IPS-15b (cell line): ENCODE measurements at regions not wholly inside any gene's neighbourhood (a gene's known extent, or its start where the extent isn't known, plus 50 kb on each side); places are given as distances from the start of the nearest gene placed in this dataset.
"Not testable (repeated sequence)": the region's sequence is repeated elsewhere in the genome, so short reads cannot be mapped to it uniquely, and the experiment has no call there.

Experiments used
- H3K27me3 ChIP-seq: one replicate; pipeline ENCODE4 v1.6.1; 2013; ENCODE audit warnings: low read length; ENCODE audit not compliant: control insufficient read depth, insufficient read depth
- H3K36me3 ChIP-seq: one replicate; pipeline ENCODE4 v1.6.1; 2013; ENCODE audit warnings: low read length; ENCODE audit not compliant: control insufficient read depth, insufficient read depth
- H3K4me1 ChIP-seq: one replicate; pipeline ENCODE4 v1.6.1; 2013; ENCODE audit warnings: mild to moderate bottlenecking, low read length; ENCODE audit not compliant: control insufficient read depth, insufficient read depth
- H3K4me3 ChIP-seq: one replicate; pipeline ENCODE4 v1.5.1; 2013; ENCODE audit warnings: low read depth, low read length
- H3K9ac ChIP-seq: one replicate; pipeline ENCODE4 v1.6.1; 2013; ENCODE audit warnings: low read depth, mild to moderate bottlenecking, low read length
- H3K9me3 ChIP-seq: one replicate; pipeline ENCODE4 v1.6.1; 2013; ENCODE audit warnings: mild to moderate bottlenecking, low read length; ENCODE audit not compliant: control insufficient read depth, insufficient read depth

- Histone ChIP-seq H3K36me3 (no peaks in the 10 kb centered on the region), H3K27me3 (no peaks in the 10 kb centered on the region), H3K4me1 (no peaks in the 10 kb centered on the region), H3K4me3 (no peak overlapping the region), H3K9ac (no peak overlapping the region), H3K9me3 (no peaks in the 10 kb centered on the region)
Observed at GRCh38 chrX:55142206-55142918, 53.5 kb downstream of the PAGE2 start.

- no peak overlapping the region for H3K9ac ChIP-seq
- no peaks in the 10 kb centered on the region for H3K9me3 ChIP-seq
- H3K4me3 ChIP-seq = no peak overlapping the region
- H3K27me3 ChIP-seq = no peaks in the 10 kb centered on the region
- no peaks in the 10 kb centered on the region for H3K4me1 ChIP-seq
- H3K36me3 ChIP-seq = no peaks in the 10 kb centered on the region
Observed at GRCh38 chrX:55142919-55143310, 54.1 kb downstream of the PAGE2 start.

GRCh38 chrX:55143621-55144020 lies 54.8 kb downstream of the PAGE2 start:
- Histone ChIP-seq H3K36me3 (no peaks in the 10 kb centered on the region), H3K27me3 (no peaks in the 10 kb centered on the region), H3K4me1 (no peaks in the 10 kb centered on the region), H3K9ac (no peak overlapping the region), H3K4me3 (no peak overlapping the region), H3K9me3 (no peaks in the 10 kb centered on the region)

GRCh38 chrX:55144697-55145096 lies 55.9 kb downstream of the PAGE2 start:
- Histone ChIP-seq H3K27me3 (no peaks in the 10 kb centered on the region), H3K9me3 (no peaks in the 10 kb centered on the region), H3K36me3 (no peaks in the 10 kb centered on the region), H3K4me1 (no peaks in the 10 kb centered on the region), H3K9ac (no peak overlapping the region), H3K4me3 (no peak overlapping the region)

GRCh38 chrX:55149242-55149641 lies 60.4 kb downstream of the PAGE2 start:
- H3K27me3 ChIP-seq = no peaks in the 10 kb centered on the region
- no peak overlapping the region for H3K9ac ChIP-seq
- H3K36me3 ChIP-seq = no peaks in the 10 kb centered on the region
- H3K4me3 ChIP-seq = no peak overlapping the region
- no peaks in the 10 kb centered on the region for H3K9me3 ChIP-seq
- H3K4me1 ChIP-seq = no peaks in the 10 kb centered on the region

- H3K36me3 ChIP-seq = no peaks in the 10 kb centered on the region
- H3K4me1 ChIP-seq = no peaks in the 10 kb centered on the region
- no peak overlapping the region for H3K4me3 ChIP-seq
- no peaks in the 10 kb centered on the region for H3K27me3 ChIP-seq
- H3K9me3 ChIP-seq = no peaks in the 10 kb centered on the region
- no peak overlapping the region for H3K9ac ChIP-seq
Observed at GRCh38 chrX:55151199-55151598, 62.4 kb downstream of the PAGE2 start.

GRCh38 chrX:55159551-55159950 lies 60.6 kb upstream of the PAGE5 start:
- Histone ChIP-seq H3K4me3 (no peak overlapping the region), H3K9ac (no peak overlapping the region), H3K36me3 (no peaks in the 10 kb centered on the region), H3K9me3 (no peaks in the 10 kb centered on the region), H3K4me1 (no peaks in the 10 kb centered on the region), H3K27me3 (no peaks in the 10 kb centered on the region)

GRCh38 chrX:55160685-55161552 lies 59.2 kb upstream of the PAGE5 start:
- Histone ChIP-seq H3K9me3 (no peaks in the 10 kb centered on the region), H3K27me3 (no peaks in the 10 kb centered on the region), H3K4me1 (no peaks in the 10 kb centered on the region), H3K4me3 (peak overlapping the region; percentile 71), H3K36me3 (no peaks in the 10 kb centered on the region), H3K9ac (peak overlapping the region; percentile 65)

GRCh38 chrX:55161581-55161980 lies 58.6 kb upstream of the PAGE5 start:
- H3K4me1 ChIP-seq = no peaks in the 10 kb centered on the region
- H3K9ac ChIP-seq = peak overlapping the region; percentile 65
- H3K36me3 ChIP-seq = no peaks in the 10 kb centered on the region
- H3K9me3 ChIP-seq = no peaks in the 10 kb centered on the region
- peak overlapping the region; percentile 71 for H3K4me3 ChIP-seq
- H3K27me3 ChIP-seq = no peaks in the 10 kb centered on the region

- Histone ChIP-seq H3K4me1 (no peaks in the 10 kb centered on the region), H3K27me3 (no peaks in the 10 kb centered on the region), H3K36me3 (no peaks in the 10 kb centered on the region), H3K9ac (no peak overlapping the region), H3K9me3 (no peaks in the 10 kb centered on the region), H3K4me3 (no peak overlapping the region)
Observed at GRCh38 chrX:55163171-55163570, 57.0 kb upstream of the PAGE5 start.

- not testable (repeated sequence) for H3K27me3 ChIP-seq, H3K4me1 ChIP-seq, H3K9me3 ChIP-seq, H3K9ac ChIP-seq, H3K36me3 ChIP-seq, H3K4me3 ChIP-seq
Observed at GRCh38 chrX:55165026-55165425, 55.1 kb upstream of the PAGE5 start.
